ENCODE measurements at regions not wholly inside any gene's neighbourhood (a gene's known extent, or its start where the extent isn't known, plus 50 kb on each side); places are given as distances from the start of the nearest gene placed in this dataset.
"Not testable (repeated sequence)": the region's sequence is repeated elsewhere in the genome, so short reads cannot be mapped to it uniquely, and the experiment has no call there.

DNA sequence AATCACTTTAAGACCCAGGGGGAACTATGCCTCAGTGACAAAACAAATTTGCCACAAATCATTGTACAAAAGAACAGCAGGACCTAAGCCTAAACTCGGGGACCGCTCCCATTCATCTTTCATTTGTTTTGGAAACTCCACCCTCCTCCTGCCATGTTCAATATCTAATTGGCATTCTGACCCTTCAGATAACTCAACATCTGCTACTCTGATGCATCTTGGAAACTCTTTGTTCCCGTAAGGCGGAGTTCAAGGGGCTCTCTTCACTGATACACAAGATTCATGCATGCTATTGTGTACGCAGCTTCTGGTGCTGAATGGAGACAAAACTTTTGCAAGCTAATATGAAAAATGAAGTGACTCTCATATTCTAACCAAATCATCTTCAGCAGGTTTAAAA lies 187.6 kb downstream of the ZFP64 start:
- no peaks in the 10 kb centered on the region for H3K27me3 ChIP-seq (ENCODE audit: insufficient read depth, low read depth, severe bottlenecking)
- TF ChIP-seq, protein P1, sequence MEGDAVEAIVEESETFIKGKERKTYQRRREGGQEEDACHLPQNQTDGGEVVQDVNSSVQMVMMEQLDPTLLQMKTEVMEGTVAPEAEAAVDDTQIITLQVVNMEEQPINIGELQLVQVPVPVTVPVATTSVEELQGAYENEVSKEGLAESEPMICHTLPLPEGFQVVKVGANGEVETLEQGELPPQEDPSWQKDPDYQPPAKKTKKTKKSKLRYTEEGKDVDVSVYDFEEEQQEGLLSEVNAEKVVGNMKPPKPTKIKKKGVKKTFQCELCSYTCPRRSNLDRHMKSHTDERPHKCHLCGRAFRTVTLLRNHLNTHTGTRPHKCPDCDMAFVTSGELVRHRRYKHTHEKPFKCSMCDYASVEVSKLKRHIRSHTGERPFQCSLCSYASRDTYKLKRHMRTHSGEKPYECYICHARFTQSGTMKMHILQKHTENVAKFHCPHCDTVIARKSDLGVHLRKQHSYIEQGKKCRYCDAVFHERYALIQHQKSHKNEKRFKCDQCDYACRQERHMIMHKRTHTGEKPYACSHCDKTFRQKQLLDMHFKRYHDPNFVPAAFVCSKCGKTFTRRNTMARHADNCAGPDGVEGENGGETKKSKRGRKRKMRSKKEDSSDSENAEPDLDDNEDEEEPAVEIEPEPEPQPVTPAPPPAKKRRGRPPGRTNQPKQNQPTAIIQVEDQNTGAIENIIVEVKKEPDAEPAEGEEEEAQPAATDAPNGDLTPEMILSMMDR (IDR thresholded peaks at IDR 0.05; ENCODE audit: low read depth, low read length), result no peak
- no peak for DNase-seq
- no peak overlapping the region for H3K27ac ChIP-seq
- no peaks in the 10 kb centered on the region for H3K36me3 ChIP-seq
- H3K9me3 ChIP-seq (ENCODE audit: severe bottlenecking), result no peaks in the 10 kb centered on the region
- H3K4me3 ChIP-seq (ENCODE audit: low read depth, low read length), result no peak overlapping the region

DNA sequence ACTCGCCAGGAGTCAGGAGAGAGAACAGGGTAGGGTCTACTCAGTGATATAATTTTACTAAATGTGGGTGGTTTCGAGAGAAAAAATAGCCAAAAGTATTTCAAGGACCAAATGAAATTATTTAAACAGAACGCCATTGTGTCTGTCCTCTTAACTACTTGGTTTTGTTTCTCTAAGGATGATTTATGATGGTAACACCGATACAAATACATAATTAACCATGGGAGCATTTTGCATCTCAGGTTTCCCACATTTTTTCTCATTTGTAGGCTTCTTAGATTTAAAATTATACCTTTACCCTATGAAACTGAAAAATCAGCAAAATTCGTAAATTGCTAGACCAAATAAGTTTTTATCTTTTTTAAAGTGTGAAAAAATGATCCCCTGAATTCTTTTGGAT lies 188.2 kb downstream of the ZFP64 start:
- TF ChIP-seq, protein P1 (IDR thresholded peaks at IDR 0.05; ENCODE audit: low read depth, low read length), result no peak
- no peak for DNase-seq

DNA sequence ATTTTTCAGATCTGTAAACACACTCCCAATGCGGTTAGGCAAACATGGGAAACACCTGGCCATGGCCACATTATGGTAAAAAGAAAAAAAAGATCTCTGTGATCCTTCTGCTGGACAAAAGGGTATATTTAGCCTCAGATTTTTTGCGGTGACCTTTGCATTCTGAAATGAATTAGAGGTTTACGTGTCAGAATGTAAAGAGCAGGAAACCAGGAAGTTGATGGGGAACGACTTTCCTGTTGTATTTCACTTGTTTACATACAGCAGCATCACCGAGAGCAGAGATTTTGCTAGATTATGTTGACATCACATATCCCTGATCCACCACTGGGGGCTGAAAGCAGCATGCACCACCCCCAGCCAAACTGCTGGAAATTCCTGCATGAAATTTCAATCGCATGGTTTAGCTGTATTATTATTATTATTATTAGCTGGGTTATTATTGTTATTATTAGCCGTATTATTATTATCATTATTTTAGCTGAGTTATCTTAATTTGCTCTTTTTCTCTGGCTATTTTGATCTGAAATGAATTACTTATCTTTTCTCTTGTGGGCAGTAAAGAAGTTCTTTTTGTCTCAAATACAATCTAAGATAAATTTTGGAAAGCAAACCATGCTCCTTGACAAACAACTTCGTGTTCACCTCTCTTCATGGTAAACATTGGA lies 189.4 kb downstream of the ZFP64 start:
- Histone ChIP-seq H3K27me3 (ENCODE audit: insufficient read depth, low read depth, severe bottlenecking) (no peaks in the 10 kb centered on the region), H3K36me3 (no peaks in the 10 kb centered on the region), H3K27ac (no peak overlapping the region), H3K4me3 (ENCODE audit: low read depth, low read length) (no peak overlapping the region), H3K9me3 (ENCODE audit: severe bottlenecking) (no peaks in the 10 kb centered on the region)
- TF ChIP-seq, protein P1 (IDR thresholded peaks at IDR 0.05; ENCODE audit: low read depth, low read length), result no peak
- no peak for DNase-seq

More for the DNA sequence above, 188.2 kb downstream of the ZFP64 start:
- H3K4me3 ChIP-seq (ENCODE audit: low read depth, low read length), result no peak overlapping the region
- H3K27ac ChIP-seq, result no peak overlapping the region
- H3K36me3 ChIP-seq, result no peaks in the 10 kb centered on the region
- no peaks in the 10 kb centered on the region for H3K27me3 ChIP-seq (ENCODE audit: insufficient read depth, low read depth, severe bottlenecking)
- H3K9me3 ChIP-seq (ENCODE audit: severe bottlenecking), result no peaks in the 10 kb centered on the region

DNA sequence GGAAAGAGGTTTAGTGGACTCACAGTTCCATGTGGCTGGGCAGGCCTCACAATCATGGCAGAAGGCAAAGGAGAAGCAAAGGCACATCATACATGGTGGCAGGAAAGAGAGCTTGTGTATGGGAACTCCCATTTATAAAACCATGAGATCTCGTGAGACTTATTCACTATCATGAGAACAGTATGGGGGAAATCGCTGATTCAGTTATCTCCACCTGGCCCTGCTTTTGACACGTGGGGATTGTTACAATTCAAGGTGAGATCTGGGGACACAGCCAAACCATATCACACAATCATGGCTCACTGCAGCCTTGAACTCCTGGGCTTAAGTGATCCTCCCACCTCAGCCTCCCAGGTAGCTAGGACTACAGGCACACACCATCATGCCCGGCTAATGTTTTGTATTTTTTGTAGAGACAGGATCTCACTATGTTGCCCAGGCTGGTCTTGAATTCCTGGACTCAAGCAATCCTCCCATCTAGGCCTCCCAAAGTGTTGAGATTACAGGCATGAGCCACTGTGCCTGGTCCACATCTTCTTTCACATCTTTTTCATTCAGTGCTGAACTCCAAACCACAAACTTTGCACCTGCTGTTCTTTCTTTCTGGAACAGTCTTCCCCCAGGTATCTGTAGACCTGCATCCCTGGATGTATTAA lies 194.2 kb downstream of the ZFP64 start:
- H3K27me3 ChIP-seq (ENCODE audit: insufficient read depth, low read depth, severe bottlenecking); H3K36me3 ChIP-seq; H3K27ac ChIP-seq; DNase-seq; H3K4me3 ChIP-seq (ENCODE audit: low read depth, low read length); H3K9me3 ChIP-seq (ENCODE audit: severe bottlenecking): not testable (repeated sequence)

DNA sequence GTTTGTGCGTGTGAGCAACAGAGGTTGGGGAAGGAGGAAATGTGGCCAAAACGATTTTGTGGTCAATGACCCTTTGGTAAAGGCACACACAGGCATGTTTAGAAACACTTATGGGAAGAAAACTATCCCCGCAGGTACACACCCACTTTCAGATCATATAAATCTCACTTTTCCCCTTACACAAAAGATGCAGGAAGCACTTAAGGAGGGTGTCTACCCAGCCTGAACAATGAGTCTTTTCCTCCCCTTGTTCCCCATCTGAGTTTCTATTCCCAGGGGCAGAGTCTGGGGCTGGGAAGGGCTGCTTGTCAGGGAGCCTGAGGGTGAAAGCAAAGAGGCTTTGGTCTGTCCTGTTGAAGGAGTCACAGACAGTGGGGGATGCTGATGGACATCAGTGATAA lies 193.2 kb upstream of the SALL4 start:
- TF ChIP-seq, protein P1 (IDR thresholded peaks at IDR 0.05; ENCODE audit: low read depth, low read length), result no peak
- Histone ChIP-seq H3K27ac (no peak overlapping the region), H3K36me3 (no peaks in the 10 kb centered on the region), H3K4me3 (ENCODE audit: low read depth, low read length) (no peak overlapping the region), H3K27me3 (ENCODE audit: insufficient read depth, low read depth, severe bottlenecking) (no peaks in the 10 kb centered on the region), H3K9me3 (ENCODE audit: severe bottlenecking) (no peaks in the 10 kb centered on the region)
- DNase-seq, result no peak

DNA sequence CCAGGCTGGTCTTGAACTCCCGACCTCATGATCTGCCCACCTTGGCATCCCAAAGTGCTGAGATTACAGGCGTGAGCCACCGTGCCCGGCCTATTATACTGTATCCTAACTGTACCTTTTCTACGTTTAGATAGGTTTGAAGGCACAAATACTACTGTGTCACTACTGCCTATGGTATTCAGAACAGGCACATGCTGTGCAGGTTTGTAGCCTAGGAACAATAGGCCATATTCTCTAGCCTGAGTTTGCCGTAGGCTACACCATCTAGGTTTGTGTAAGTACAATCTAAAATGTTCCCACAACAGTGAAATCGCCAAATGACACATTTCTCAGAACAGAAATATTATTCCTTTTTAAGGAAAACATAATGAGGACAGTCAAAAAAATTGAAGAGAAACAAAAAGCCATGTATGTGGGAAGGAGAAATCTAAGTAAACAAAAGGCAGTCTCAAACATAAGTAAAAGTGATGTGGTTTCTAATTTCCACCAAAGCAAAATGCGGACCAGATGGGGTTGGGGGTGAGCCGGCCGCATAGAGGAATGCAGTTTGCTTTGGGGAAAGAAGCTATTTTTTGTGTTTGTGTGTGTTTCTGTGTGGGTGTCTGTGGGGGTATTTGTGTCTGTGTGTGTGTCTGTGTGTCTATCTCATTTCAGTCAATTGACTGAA lies 192.6 kb upstream of the SALL4 start:
- Histone ChIP-seq H3K27ac (no peak overlapping the region), H3K4me3 (ENCODE audit: low read depth, low read length) (no peak overlapping the region), H3K36me3 (no peaks in the 10 kb centered on the region), H3K9me3 (ENCODE audit: severe bottlenecking) (no peaks in the 10 kb centered on the region), H3K27me3 (ENCODE audit: insufficient read depth, low read depth, severe bottlenecking) (no peaks in the 10 kb centered on the region)
- TF ChIP-seq, protein P1 (IDR thresholded peaks at IDR 0.05; ENCODE audit: low read depth, low read length), result no peak
- DNase-seq, result no peak
